HG03060 (cell line): ENCODE measurements at regions not wholly inside any gene's neighbourhood (a gene's known extent, or its start where the extent isn't known, plus 50 kb on each side); places are given as distances from the start of the nearest gene placed in this dataset.
"Not testable (repeated sequence)": the region's sequence is repeated elsewhere in the genome, so short reads cannot be mapped to it uniquely, and the experiment has no call there.

Experiments used
- ATAC-seq: cut with Tn5 transposase; IDR thresholded peaks from one replicate; pipeline ENCODE4 v1.9.1; 2021; ENCODE audit warnings: low read depth, moderate number of reproducible peaks; ENCODE audit not compliant: unreplicated experiment

GRCh38 chr7:114182837-114183236 is 231.8 kb upstream of the FOXP2 start:
- no peak for ATAC-seq

GRCh38 chr7:114181280-114181679 is 233.3 kb upstream of the FOXP2 start:
- ATAC-seq = no peak

GRCh38 chr7:114180556-114181266 is 233.9 kb upstream of the FOXP2 start:
- ATAC-seq = no peak

- ATAC-seq = no peak
Measured at GRCh38 chr7:114175125-114175524, 239.5 kb upstream of the FOXP2 start.

GRCh38 chr7:114173170-114173890 is 241.3 kb upstream of the FOXP2 start:
- ATAC-seq = no peak

GRCh38 chr7:114169389-114169788 is 245.2 kb upstream of the FOXP2 start:
- ATAC-seq = not testable (repeated sequence)

GRCh38 chr7:114160925-114161324 is 242.1 kb upstream of the PPP1R3A start:
- ATAC-seq = no peak

- ATAC-seq = no peak
Measured at GRCh38 chr7:114158854-114159253, 240.0 kb upstream of the PPP1R3A start.

- ATAC-seq = no peak
Measured at GRCh38 chr7:114158275-114158674, 239.5 kb upstream of the PPP1R3A start.

GRCh38 chr7:114156178-114156577 is 237.4 kb upstream of the PPP1R3A start:
- no peak for ATAC-seq

- no peak for ATAC-seq
Measured at GRCh38 chr7:114155116-114156110, 236.6 kb upstream of the PPP1R3A start.

- no peak for ATAC-seq
Measured at GRCh38 chr7:114153700-114154099, 234.9 kb upstream of the PPP1R3A start.

GRCh38 chr7:114152314-114152938 is 233.6 kb upstream of the PPP1R3A start:
- no peak for ATAC-seq

GRCh38 chr7:114151777-114152176 is 233.0 kb upstream of the PPP1R3A start:
- ATAC-seq = no peak

- no peak for ATAC-seq
Measured at GRCh38 chr7:114150689-114151088, 231.9 kb upstream of the PPP1R3A start.

GRCh38 chr7:114148779-114149178 is 230.0 kb upstream of the PPP1R3A start:
- ATAC-seq = no peak

GRCh38 chr7:114141415-114141814 is 222.6 kb upstream of the PPP1R3A start:
- ATAC-seq = no peak

GRCh38 chr7:114140561-114140960 is 221.8 kb upstream of the PPP1R3A start:
- ATAC-seq = no peak

GRCh38 chr7:114139690-114140089 is 220.9 kb upstream of the PPP1R3A start:
- ATAC-seq = not testable (repeated sequence)

GRCh38 chr7:114138587-114138986 is 219.8 kb upstream of the PPP1R3A start:
- ATAC-seq = no peak
